GM23338 (cell line): ENCODE measurements at regions not wholly inside any gene's neighbourhood (a gene's known extent, or its start where the extent isn't known, plus 50 kb on each side); places are given as distances from the start of the nearest gene placed in this dataset.

ENCODE experiments used
- ATAC-seq: fragments of 200-7000 bp; cut with Tn5 transposase; 3 replicates; pipeline ENCODE4 v1.9.1; 2020
- DNase-seq: peaks from one replicate; pipeline ENCODE4 v3.0.0-alpha.2; 2015; ENCODE audit warnings: low spot score
- H2AFZ ChIP-seq: fragments of 200-600 bp; sonication (generic); 2 replicates; pipeline ENCODE4 v1.8.0; 2016; ENCODE audit warnings: antibody characterized with exemption, mild to moderate bottlenecking, moderate library complexity
- H3F3A ChIP-seq: fragments of 200-600 bp; sonication (generic); replicated peaks from 2 replicates; pipeline ENCODE4 v1.8.0; 2017; ENCODE audit warnings: antibody characterized with exemption, mixed run types, low read depth
- H3K27ac ChIP-seq: fragments of 200-600 bp; sonication (generic); 2 replicates; pipeline ENCODE4 v1.6.1; 2016; ENCODE audit warnings: low read depth
- H3K27me3 ChIP-seq: fragments of 200-600 bp; sonication (generic); 2 replicates; pipeline ENCODE4 v1.8.0; 2016; ENCODE audit warnings: mild to moderate bottlenecking, mixed run types, moderate library complexity; ENCODE audit not compliant: insufficient read depth
- H3K36me3 ChIP-seq: fragments of 200-600 bp; sonication (generic); 2 replicates; pipeline ENCODE4 v1.8.0; 2016; ENCODE audit warnings: mild to moderate bottlenecking; ENCODE audit not compliant: insufficient read depth
- H3K4me1 ChIP-seq: fragments of 200-600 bp; sonication (generic); 2 replicates; pipeline ENCODE4 v1.8.0; 2016; ENCODE audit warnings: mild to moderate bottlenecking, moderate library complexity; ENCODE audit not compliant: insufficient read depth
- H3K4me2 ChIP-seq: fragments of 200-600 bp; sonication (generic); 2 replicates; pipeline ENCODE4 v1.7.1; 2017; ENCODE audit warnings: mixed run types
- H3K4me3 ChIP-seq: fragments of 200-600 bp; sonication (generic); 2 replicates; pipeline ENCODE4 v1.6.1; 2016; ENCODE audit warnings: mixed run types
- H3K79me2 ChIP-seq: fragments of 200-600 bp; sonication (generic); replicated peaks from 2 replicates; pipeline ENCODE4 v1.8.0; 2017; ENCODE audit warnings: mild to moderate bottlenecking; ENCODE audit not compliant: insufficient read depth
- H3K9me2 ChIP-seq: fragments of 200-600 bp; sonication (generic); 2 replicates; pipeline ENCODE4 v1.8.0; 2017; ENCODE audit not compliant: insufficient read depth
- H4K20me1 ChIP-seq: fragments of 200-600 bp; sonication (generic); replicated peaks from 2 replicates; pipeline ENCODE4 v1.8.0; 2017; ENCODE audit warnings: mild to moderate bottlenecking; ENCODE audit not compliant: insufficient read depth
- H3K27ac Mint-ChIP-seq: 2 replicates; pipeline ENCODE4 v1.8.0; 2020; ENCODE audit warnings: inconsistent platforms, mild to moderate bottlenecking, moderate library complexity, mixed read lengths
- H3K27me3 Mint-ChIP-seq: 3 replicates; pipeline ENCODE4 v1.8.0; 2022; ENCODE audit warnings: low read depth, mild to moderate bottlenecking, moderate library complexity, mixed read lengths, inconsistent platforms; ENCODE audit not compliant: insufficient read depth, poor library complexity
- H3K36me3 Mint-ChIP-seq: 3 replicates; pipeline ENCODE4 v1.8.0; 2021; ENCODE audit warnings: low read depth, mild to moderate bottlenecking, inconsistent platforms, moderate library complexity, mixed read lengths
- H3K4me1 Mint-ChIP-seq: 3 replicates; pipeline ENCODE4 v1.8.0; 2020; ENCODE audit warnings: mild to moderate bottlenecking, inconsistent platforms, mixed read lengths
- H3K4me3 Mint-ChIP-seq: 3 replicates; pipeline ENCODE4 v1.8.0; 2021; ENCODE audit warnings: moderate library complexity, mild to moderate bottlenecking, inconsistent platforms, mixed read lengths
- H3K9me3 Mint-ChIP-seq: 3 replicates; pipeline ENCODE4 v1.8.0; 2020; ENCODE audit warnings: moderate library complexity, mild to moderate bottlenecking, inconsistent platforms, mixed read lengths
- CREB1 ChIP-seq: fragments of 250-450 bp; sonication (Bioruptor Pico); IDR thresholded peaks from 2 replicates; pipeline ENCODE4 v1.5.0; 2020; ENCODE audit warnings: low read depth, mild to moderate bottlenecking, moderate library complexity
- EZH2 ChIP-seq: fragments of 200-600 bp; sonication (generic); IDR thresholded peaks from one replicate; pipeline ENCODE4 v1.8.0; 2017; ENCODE audit warnings: antibody characterized with exemption, mild to moderate bottlenecking, low read depth; ENCODE audit not compliant: unreplicated experiment
- EZH2phosphoT487 ChIP-seq: fragments of 200-600 bp; sonication (generic); IDR thresholded peaks from one replicate; pipeline ENCODE4 v1.8.1; 2018; ENCODE audit warnings: antibody characterized with exemption; ENCODE audit not compliant: unreplicated experiment
- JUNB ChIP-seq: IDR thresholded peaks from one replicate; pipeline ENCODE4 v1.6.1; 2016; ENCODE audit warnings: antibody characterized with exemption; ENCODE audit not compliant: unreplicated experiment
- POLR2AphosphoS5 ChIP-seq: IDR thresholded peaks from 2 replicates; pipeline ENCODE4 v1.6.1; 2016; ENCODE audit warnings: antibody characterized with exemption, low read depth
- STAT1 ChIP-seq: IDR thresholded peaks from one replicate; pipeline ENCODE4 v1.6.1; 2016; ENCODE audit warnings: antibody characterized with exemption; ENCODE audit not compliant: unreplicated experiment
- ZNF114 ChIP-seq: fragments of 250-450 bp; sonication (Bioruptor Pico); IDR thresholded peaks from 2 replicates; pipeline ENCODE4 v1.5.0; 2020; ENCODE audit warnings: mild to moderate bottlenecking, moderate library complexity
- ZNF331 ChIP-seq: fragments of 250-450 bp; sonication (Bioruptor Pico); IDR thresholded peaks from 2 replicates; pipeline ENCODE4 v1.5.0; 2020; ENCODE audit warnings: low read depth, mild to moderate bottlenecking, moderate library complexity
- TF ChIP-seq, protein P1 (sequence below): IDR thresholded peaks from one replicate; pipeline ENCODE4 v1.6.1; 2018; ENCODE audit warnings: antibody characterized with exemption; ENCODE audit not compliant: unreplicated experiment
- TF ChIP-seq, protein P2 (sequence below), 2 experiments: fragments of 200-600 bp in 1 of 2; sonication (generic) in 1 of 2; conservative IDR thresholded peaks; 2 replicates each; pipeline versions ENCODE4 v1.5.1 to v1.6.1; 2016 to 2017; ENCODE audit warnings: antibody characterized with exemption in 2 of 2, low read depth in 2 of 2, mild to moderate bottlenecking in 2 of 2, moderate library complexity in 1 of 2
- TF ChIP-seq, protein P3 (sequence below): IDR thresholded peaks from 2 replicates; pipeline ENCODE4 v1.6.1; 2016; ENCODE audit warnings: antibody characterized with exemption
- TF ChIP-seq, protein P4 (sequence below): fragments of 250-450 bp; sonication (Bioruptor Pico); IDR thresholded peaks from 2 replicates; pipeline ENCODE4 v1.5.0; 2020; ENCODE audit warnings: mild to moderate bottlenecking, moderate library complexity

DNA sequence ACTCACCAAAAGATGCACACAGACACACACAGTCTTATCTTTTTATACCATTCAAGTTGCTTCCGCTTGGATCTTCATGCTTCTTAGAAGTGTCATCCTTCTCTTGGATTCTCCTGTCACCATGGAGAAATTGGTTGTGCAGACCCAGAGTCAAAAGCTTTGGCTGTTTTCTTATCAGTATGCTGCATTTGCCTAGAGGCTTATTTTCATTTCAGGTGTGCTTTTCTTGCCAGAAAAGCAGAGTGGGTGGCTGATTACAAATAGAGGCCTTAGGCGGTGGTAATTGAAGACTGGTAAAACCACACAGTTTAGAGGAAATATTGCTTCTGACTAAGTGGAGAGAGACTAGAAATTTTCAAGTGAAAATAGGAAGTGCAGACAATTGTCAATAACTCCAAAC lies 70.2 kb upstream of the TLE4 start:
- Mint-ChIP-seq H3K4me1 (no peaks in the 10 kb centered on the region), H3K36me3 (peaks cover 10% of the 10 kb centered on the region; the same call in 2 of the 3 replicates), H3K27ac (no peak overlapping the region), H3K27me3 (no peaks in the 10 kb centered on the region), H3K4me3 (no peak overlapping the region), H3K9me3 (peaks cover 9% of the 10 kb centered on the region)
- Histone ChIP-seq H3K4me3 (no peak overlapping the region), H3F3A (no peaks in the 10 kb centered on the region), H2AFZ (no peak overlapping the region), H3K4me2 (no peak overlapping the region), H3K4me1 (no peaks in the 10 kb centered on the region), H3K27ac (no peak overlapping the region), H3K36me3 (no peaks in the 10 kb centered on the region), H3K27me3 (no peaks in the 10 kb centered on the region), H4K20me1 (no peaks in the 10 kb centered on the region), H3K9me2 (peaks cover 7% of the 10 kb centered on the region; the same call in 1 of the 2 replicates), H3K79me2 (no peaks in the 10 kb centered on the region)
- ATAC-seq, result no peak
- no peak for TF ChIP-seq STAT1
- TF ChIP-seq EZH2, result no peak
- TF ChIP-seq, protein P1, sequence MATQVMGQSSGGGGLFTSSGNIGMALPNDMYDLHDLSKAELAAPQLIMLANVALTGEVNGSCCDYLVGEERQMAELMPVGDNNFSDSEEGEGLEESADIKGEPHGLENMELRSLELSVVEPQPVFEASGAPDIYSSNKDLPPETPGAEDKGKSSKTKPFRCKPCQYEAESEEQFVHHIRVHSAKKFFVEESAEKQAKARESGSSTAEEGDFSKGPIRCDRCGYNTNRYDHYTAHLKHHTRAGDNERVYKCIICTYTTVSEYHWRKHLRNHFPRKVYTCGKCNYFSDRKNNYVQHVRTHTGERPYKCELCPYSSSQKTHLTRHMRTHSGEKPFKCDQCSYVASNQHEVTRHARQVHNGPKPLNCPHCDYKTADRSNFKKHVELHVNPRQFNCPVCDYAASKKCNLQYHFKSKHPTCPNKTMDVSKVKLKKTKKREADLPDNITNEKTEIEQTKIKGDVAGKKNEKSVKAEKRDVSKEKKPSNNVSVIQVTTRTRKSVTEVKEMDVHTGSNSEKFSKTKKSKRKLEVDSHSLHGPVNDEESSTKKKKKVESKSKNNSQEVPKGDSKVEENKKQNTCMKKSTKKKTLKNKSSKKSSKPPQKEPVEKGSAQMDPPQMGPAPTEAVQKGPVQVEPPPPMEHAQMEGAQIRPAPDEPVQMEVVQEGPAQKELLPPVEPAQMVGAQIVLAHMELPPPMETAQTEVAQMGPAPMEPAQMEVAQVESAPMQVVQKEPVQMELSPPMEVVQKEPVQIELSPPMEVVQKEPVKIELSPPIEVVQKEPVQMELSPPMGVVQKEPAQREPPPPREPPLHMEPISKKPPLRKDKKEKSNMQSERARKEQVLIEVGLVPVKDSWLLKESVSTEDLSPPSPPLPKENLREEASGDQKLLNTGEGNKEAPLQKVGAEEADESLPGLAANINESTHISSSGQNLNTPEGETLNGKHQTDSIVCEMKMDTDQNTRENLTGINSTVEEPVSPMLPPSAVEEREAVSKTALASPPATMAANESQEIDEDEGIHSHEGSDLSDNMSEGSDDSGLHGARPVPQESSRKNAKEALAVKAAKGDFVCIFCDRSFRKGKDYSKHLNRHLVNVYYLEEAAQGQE, result no peak
- TF ChIP-seq, protein P2, sequence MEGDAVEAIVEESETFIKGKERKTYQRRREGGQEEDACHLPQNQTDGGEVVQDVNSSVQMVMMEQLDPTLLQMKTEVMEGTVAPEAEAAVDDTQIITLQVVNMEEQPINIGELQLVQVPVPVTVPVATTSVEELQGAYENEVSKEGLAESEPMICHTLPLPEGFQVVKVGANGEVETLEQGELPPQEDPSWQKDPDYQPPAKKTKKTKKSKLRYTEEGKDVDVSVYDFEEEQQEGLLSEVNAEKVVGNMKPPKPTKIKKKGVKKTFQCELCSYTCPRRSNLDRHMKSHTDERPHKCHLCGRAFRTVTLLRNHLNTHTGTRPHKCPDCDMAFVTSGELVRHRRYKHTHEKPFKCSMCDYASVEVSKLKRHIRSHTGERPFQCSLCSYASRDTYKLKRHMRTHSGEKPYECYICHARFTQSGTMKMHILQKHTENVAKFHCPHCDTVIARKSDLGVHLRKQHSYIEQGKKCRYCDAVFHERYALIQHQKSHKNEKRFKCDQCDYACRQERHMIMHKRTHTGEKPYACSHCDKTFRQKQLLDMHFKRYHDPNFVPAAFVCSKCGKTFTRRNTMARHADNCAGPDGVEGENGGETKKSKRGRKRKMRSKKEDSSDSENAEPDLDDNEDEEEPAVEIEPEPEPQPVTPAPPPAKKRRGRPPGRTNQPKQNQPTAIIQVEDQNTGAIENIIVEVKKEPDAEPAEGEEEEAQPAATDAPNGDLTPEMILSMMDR (conservative IDR thresholded peaks at IDR 0.05; ENCODE audit: low read depth in 2 of 2), result no peak
- no peak for TF ChIP-seq JUNB
- TF ChIP-seq, protein P3, sequence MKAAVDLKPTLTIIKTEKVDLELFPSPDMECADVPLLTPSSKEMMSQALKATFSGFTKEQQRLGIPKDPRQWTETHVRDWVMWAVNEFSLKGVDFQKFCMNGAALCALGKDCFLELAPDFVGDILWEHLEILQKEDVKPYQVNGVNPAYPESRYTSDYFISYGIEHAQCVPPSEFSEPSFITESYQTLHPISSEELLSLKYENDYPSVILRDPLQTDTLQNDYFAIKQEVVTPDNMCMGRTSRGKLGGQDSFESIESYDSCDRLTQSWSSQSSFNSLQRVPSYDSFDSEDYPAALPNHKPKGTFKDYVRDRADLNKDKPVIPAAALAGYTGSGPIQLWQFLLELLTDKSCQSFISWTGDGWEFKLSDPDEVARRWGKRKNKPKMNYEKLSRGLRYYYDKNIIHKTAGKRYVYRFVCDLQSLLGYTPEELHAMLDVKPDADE, result no peak
- TF ChIP-seq, protein P4, sequence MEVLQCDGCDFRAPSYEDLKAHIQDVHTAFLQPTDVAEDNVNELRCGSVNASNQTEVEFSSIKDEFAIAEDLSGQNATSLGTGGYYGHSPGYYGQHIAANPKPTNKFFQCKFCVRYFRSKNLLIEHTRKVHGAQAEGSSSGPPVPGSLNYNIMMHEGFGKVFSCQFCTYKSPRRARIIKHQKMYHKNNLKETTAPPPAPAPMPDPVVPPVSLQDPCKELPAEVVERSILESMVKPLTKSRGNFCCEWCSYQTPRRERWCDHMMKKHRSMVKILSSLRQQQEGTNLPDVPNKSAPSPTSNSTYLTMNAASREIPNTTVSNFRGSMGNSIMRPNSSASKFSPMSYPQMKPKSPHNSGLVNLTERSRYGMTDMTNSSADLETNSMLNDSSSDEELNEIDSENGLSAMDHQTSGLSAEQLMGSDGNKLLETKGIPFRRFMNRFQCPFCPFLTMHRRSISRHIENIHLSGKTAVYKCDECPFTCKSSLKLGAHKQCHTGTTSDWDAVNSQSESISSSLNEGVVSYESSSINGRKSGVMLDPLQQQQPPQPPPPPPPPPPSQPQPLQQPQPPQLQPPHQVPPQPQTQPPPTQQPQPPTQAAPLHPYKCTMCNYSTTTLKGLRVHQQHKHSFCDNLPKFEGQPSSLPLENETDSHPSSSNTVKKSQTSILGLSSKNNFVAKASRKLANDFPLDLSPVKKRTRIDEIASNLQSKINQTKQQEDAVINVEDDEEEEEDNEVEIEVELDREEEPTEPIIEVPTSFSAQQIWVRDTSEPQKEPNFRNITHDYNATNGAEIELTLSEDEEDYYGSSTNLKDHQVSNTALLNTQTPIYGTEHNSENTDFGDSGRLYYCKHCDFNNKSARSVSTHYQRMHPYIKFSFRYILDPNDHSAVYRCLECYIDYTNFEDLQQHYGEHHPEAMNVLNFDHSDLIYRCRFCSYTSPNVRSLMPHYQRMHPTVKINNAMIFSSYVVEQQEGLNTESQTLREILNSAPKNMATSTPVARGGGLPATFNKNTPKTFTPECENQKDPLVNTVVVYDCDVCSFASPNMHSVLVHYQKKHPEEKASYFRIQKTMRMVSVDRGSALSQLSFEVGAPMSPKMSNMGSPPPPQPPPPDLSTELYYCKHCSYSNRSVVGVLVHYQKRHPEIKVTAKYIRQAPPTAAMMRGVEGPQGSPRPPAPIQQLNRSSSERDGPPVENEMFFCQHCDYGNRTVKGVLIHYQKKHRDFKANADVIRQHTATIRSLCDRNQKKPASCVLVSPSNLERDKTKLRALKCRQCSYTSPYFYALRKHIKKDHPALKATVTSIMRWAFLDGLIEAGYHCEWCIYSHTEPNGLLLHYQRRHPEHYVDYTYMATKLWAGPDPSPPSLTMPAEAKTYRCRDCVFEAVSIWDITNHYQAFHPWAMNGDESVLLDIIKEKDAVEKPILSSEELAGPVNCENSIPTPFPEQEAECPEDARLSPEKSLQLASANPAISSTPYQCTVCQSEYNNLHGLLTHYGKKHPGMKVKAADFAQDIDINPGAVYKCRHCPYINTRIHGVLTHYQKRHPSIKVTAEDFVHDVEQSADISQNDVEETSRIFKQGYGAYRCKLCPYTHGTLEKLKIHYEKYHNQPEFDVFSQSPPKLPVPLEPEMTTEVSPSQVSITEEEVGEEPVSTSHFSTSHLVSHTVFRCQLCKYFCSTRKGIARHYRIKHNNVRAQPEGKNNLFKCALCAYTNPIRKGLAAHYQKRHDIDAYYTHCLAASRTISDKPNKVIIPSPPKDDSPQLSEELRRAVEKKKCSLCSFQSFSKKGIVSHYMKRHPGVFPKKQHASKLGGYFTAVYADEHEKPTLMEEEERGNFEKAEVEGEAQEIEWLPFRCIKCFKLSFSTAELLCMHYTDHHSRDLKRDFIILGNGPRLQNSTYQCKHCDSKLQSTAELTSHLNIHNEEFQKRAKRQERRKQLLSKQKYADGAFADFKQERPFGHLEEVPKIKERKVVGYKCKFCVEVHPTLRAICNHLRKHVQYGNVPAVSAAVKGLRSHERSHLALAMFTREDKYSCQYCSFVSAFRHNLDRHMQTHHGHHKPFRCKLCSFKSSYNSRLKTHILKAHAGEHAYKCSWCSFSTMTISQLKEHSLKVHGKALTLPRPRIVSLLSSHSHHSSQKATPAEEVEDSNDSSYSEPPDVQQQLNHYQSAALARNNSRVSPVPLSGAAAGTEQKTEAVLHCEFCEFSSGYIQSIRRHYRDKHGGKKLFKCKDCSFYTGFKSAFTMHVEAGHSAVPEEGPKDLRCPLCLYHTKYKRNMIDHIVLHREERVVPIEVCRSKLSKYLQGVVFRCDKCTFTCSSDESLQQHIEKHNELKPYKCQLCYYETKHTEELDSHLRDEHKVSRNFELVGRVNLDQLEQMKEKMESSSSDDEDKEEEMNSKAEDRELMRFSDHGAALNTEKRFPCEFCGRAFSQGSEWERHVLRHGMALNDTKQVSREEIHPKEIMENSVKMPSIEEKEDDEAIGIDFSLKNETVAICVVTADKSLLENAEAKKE (CRISPR knock-in tag), result no peak
- no peak for TF ChIP-seq ZNF331 (CRISPR knock-in tag)
- TF ChIP-seq POLR2AphosphoS5, result no peak
- TF ChIP-seq CREB1 (CRISPR knock-in tag), result no peak
- no peak for TF ChIP-seq EZH2phosphoT487
- TF ChIP-seq ZNF114 (CRISPR knock-in tag), result no peak
- DNase-seq, result no peak
